GM19099 (cell line): ENCODE measurements at regions not wholly inside any gene's neighbourhood (a gene's known extent, or its start where the extent isn't known, plus 50 kb on each side); places are given as distances from the start of the nearest gene placed in this dataset.

Source experiments
- POLR2A ChIP-seq: IDR thresholded peaks from 3 replicates; pipeline ENCODE4 v1.6.1; 2011; ENCODE audit warnings: low read depth; ENCODE audit not compliant: insufficient read length; ENCODE audit errors: extremely low read depth

- TF ChIP-seq POLR2A: no peak
Observed at GRCh38 chr4:53694666-53695065, 103.4 kb upstream of the LNX1 start.

GRCh38 chr4:53693909-53694308 is 102.6 kb upstream of the LNX1 start:
- no peak for TF ChIP-seq POLR2A

GRCh38 chr4:53693408-53693807 is 102.1 kb upstream of the LNX1 start:
- TF ChIP-seq POLR2A: no peak

GRCh38 chr4:53688186-53688790 is 97.0 kb upstream of the LNX1 start:
- no peak for TF ChIP-seq POLR2A

- TF ChIP-seq POLR2A: no peak
Observed at GRCh38 chr4:53686521-53686920, 95.2 kb upstream of the LNX1 start.

GRCh38 chr4:53684136-53685130 is 93.1 kb upstream of the LNX1 start:
- no peak for TF ChIP-seq POLR2A

- no peak for TF ChIP-seq POLR2A
Observed at GRCh38 chr4:53682908-53683307, 91.6 kb upstream of the LNX1 start.

- no peak for TF ChIP-seq POLR2A
Observed at GRCh38 chr4:53682196-53682595, 90.9 kb upstream of the LNX1 start.

GRCh38 chr4:53680598-53680997 is 89.3 kb upstream of the LNX1 start:
- TF ChIP-seq POLR2A: no peak

GRCh38 chr4:53680168-53680567 is 88.9 kb upstream of the LNX1 start:
- no peak for TF ChIP-seq POLR2A

- no peak for TF ChIP-seq POLR2A
Observed at GRCh38 chr4:53676402-53676871, 85.2 kb upstream of the LNX1 start.

GRCh38 chr4:53674903-53675302 is 83.6 kb upstream of the LNX1 start:
- TF ChIP-seq POLR2A: no peak

GRCh38 chr4:53672873-53673272 is 81.6 kb upstream of the LNX1 start:
- no peak for TF ChIP-seq POLR2A

- TF ChIP-seq POLR2A: no peak
Observed at GRCh38 chr4:53671757-53672156, 80.5 kb upstream of the LNX1 start.

- TF ChIP-seq POLR2A: no peak
Observed at GRCh38 chr4:53659737-53660136, 68.5 kb upstream of the LNX1 start.

- TF ChIP-seq POLR2A: no peak
Observed at GRCh38 chr4:53659112-53659511, 67.8 kb upstream of the LNX1 start.
